Pancreas (tissue), 10 donors: ENCODE measurements at regions not wholly inside any gene's neighbourhood (a gene's known extent, or its start where the extent isn't known, plus 50 kb on each side); places are given as distances from the start of the nearest gene placed in this dataset.

ENCODE experiments used
- ATAC-seq, 4 donors: fragments of 200-7000 bp; cut with Tn5 transposase; one replicate each; pipeline versions ENCODE4 v1.8.0 to v1.9.1; 2020; ENCODE audit warnings: mild to moderate bottlenecking in 4 of 4, moderate library complexity in 4 of 4
- DNase-seq, 6 donors: peaks; one replicate each; pipeline ENCODE4 v3.0.0-alpha.2; 2020
- FAIRE-seq: peaks from 2 replicates; lab custom pipeline; 2012; peaks lifted over from hg19 to GRCh38; lab: Jason Lieb, UNC
- H3K27ac ChIP-seq, 4 donors: fragments of 200-600 bp; sonication (generic); 1 replicate in 3 of 4; 2 replicates in 1 of 4; pipeline versions ENCODE4 v1.5.0 to v1.8.0; 2020
- H3K27me3 ChIP-seq, 4 donors: fragments of 200-600 bp; one replicate each; pipeline ENCODE4 v1.8.0; 2021
- H3K36me3 ChIP-seq, 3 donors: fragments of 200-600 bp; sonication (generic) in 1 of 3; one replicate each; pipeline versions ENCODE4 v1.5.0 to v1.8.0; 2020 to 2021
- H3K4me1 ChIP-seq, 3 donors: fragments of 200-600 bp; one replicate each; pipeline ENCODE4 v1.8.0; 2021
- H3K4me3 ChIP-seq, 4 donors: fragments of 200-600 bp; sonication (generic) in 2 of 4; one replicate each; pipeline versions ENCODE4 v1.5.0 to v1.8.0; 2020 to 2021
- H3K9me3 ChIP-seq, 4 donors: fragments of 200-600 bp; one replicate each; pipeline ENCODE4 v1.8.0; 2021
- CTCF ChIP-seq, 4 donors: fragments of 200-600 bp; sonication (generic) in 3 of 4; IDR thresholded peaks; one replicate each; pipeline versions ENCODE4 v1.5.0 to v1.8.0; 2021; ENCODE audit warnings: antibody characterized with exemption in 4 of 4
- WGBS, 2 donors: extraction: QIAGEN DNeasy Blood & Tissue Kit; methylation state at CpG; one replicate each; pipeline ENCODE4 v1.1.7; 2013; 5-methylcytosine and 5-hydroxymethylcytosine counted together
- intact Hi-C, 3 donors: fragments of 100-400 bp; cut with DNase I; formaldehyde crosslinking; loops; one replicate each; pipeline versions ENCODE4 v1.11.1 to v1.14.2; 2022
- donor health status: healthy with polysubstance abuse.
- donor health status: DM: no; HTN: no; CAD: no; lungs with moderate emphysema.
- donor health status: DM: no; HTN: no; CAD: no.
- donor health status: control.
- donor health status: control.
- donor health status: Bipolar disorder and iron deficiency.
- donor health status: DM: yes; HTN: yes; CAD: no.
- donor health status: DM: no; HTN: no; CAD: no.
- donor health status: DM: no; HTN: no; CAD: no.
- donor health status: DM: yes; HTN: yes; CAD: no.

GRCh38 chr17:13874134-13874533 lies 195.2 kb upstream of the COX10 start:
- 81 to 83% methylated on average over 3 of the region's 3 CpGs for WGBS, 2 donors
- no peaks in the 10 kb centered on the region for H3K9me3 ChIP-seq
- H3K27ac ChIP-seq: no peak overlapping the region
- H3K4me3 ChIP-seq: no peak overlapping the region
- intact Hi-C loops: no loop called here
- no peaks in the 10 kb centered on the region for H3K36me3 ChIP-seq
- TF ChIP-seq CTCF (IDR thresholded peaks at IDR 0.05): no peak
- FAIRE-seq (no peak), ATAC-seq (no peak), DNase-seq (no peak)
- H3K27me3 ChIP-seq: no peaks in the 10 kb centered on the region
- no peaks in the 10 kb centered on the region for H3K4me1 ChIP-seq

- ATAC-seq (no peak), DNase-seq (no peak), FAIRE-seq (no peak)
- Histone ChIP-seq H3K36me3 (no peaks in the 10 kb centered on the region), H3K27me3 (no peaks in the 10 kb centered on the region), H3K9me3 (no peaks in the 10 kb centered on the region), H3K4me1 (no peaks in the 10 kb centered on the region), H3K4me3 (no peak overlapping the region), H3K27ac (no peak overlapping the region)
- TF ChIP-seq CTCF (IDR thresholded peaks at IDR 0.05): no peak
- WGBS, 2 donors: 72 to 100% methylated on average over 1 of the region's 1 CpG
- intact Hi-C loops: no loop called here
Observed at GRCh38 chr17:13874817-13875216, 194.5 kb upstream of the COX10 start.

GRCh38 chr17:13879961-13880466 lies 189.3 kb upstream of the COX10 start:
- WGBS, 2 donors: 91 to 93% methylated on average over 5 of the region's 5 CpGs
- H3K4me3 ChIP-seq: no peak overlapping the region
- FAIRE-seq (no peak), ATAC-seq (no peak), DNase-seq (no peak)
- TF ChIP-seq CTCF (IDR thresholded peaks at IDR 0.05): no peak
- H3K27me3 ChIP-seq: no peaks in the 10 kb centered on the region
- no peaks in the 10 kb centered on the region for H3K36me3 ChIP-seq
- H3K9me3 ChIP-seq: no peaks in the 10 kb centered on the region
- H3K27ac ChIP-seq: no peak overlapping the region
- H3K4me1 ChIP-seq: no peaks in the 10 kb centered on the region
- intact Hi-C loops: no loop called here

GRCh38 chr17:13883659-13884058 lies 185.6 kb upstream of the COX10 start:
- no peaks in the 10 kb centered on the region for H3K27me3 ChIP-seq
- H3K4me3 ChIP-seq: no peak overlapping the region
- DNase-seq: no peak
- H3K36me3 ChIP-seq: no peaks in the 10 kb centered on the region
- no peak for FAIRE-seq
- H3K9me3 ChIP-seq: no peaks in the 10 kb centered on the region
- no peak overlapping the region for H3K27ac ChIP-seq
- WGBS, 2 donors: 39 to 51% methylated on average over 3 of the region's 3 CpGs
- no peak for TF ChIP-seq CTCF (IDR thresholded peaks at IDR 0.05)
- no peaks in the 10 kb centered on the region for H3K4me1 ChIP-seq
- ATAC-seq: no peak
- intact Hi-C loops: no loop called here

GRCh38 chr17:13884347-13884746 lies 185.0 kb upstream of the COX10 start:
- intact Hi-C loops: no loop called here
- H3K4me1 ChIP-seq: no peaks in the 10 kb centered on the region
- 87 to 89% methylated on average over 2 of the region's 2 CpGs for WGBS, 2 donors
- no peak for ATAC-seq
- H3K4me3 ChIP-seq: no peak overlapping the region
- FAIRE-seq: no peak
- H3K27me3 ChIP-seq: no peaks in the 10 kb centered on the region
- H3K9me3 ChIP-seq: no peaks in the 10 kb centered on the region
- no peaks in the 10 kb centered on the region for H3K36me3 ChIP-seq
- H3K27ac ChIP-seq: no peak overlapping the region
- DNase-seq: no peak
- TF ChIP-seq CTCF (IDR thresholded peaks at IDR 0.05): no peak
